ENCODE measurements at regions not wholly inside any gene's neighbourhood (a gene's known extent, or its start where the extent isn't known, plus 50 kb on each side); places are given as distances from the start of the nearest gene placed in this dataset.
"Not testable (repeated sequence)": the region's sequence is repeated elsewhere in the genome, so short reads cannot be mapped to it uniquely, and the experiment has no call there.

- TF ChIP-seq POLR2A, CTCF (IDR thresholded peaks at IDR 0.05): not testable (repeated sequence)
Observed at GRCh38 chr1:146774988-146775387, 163.1 kb upstream of the NBPF12 start.
